H1 (cell line): ENCODE measurements at regions not wholly inside any gene's neighbourhood (a gene's known extent, or its start where the extent isn't known, plus 50 kb on each side); places are given as distances from the start of the nearest gene placed in this dataset.
"Not testable (repeated sequence)": the region's sequence is repeated elsewhere in the genome, so short reads cannot be mapped to it uniquely, and the experiment has no call there.

Experiments
- CTCF ChIA-PET: fragments of 300-600 bp; sonication (Branson Sonifier 250); formaldehyde crosslinking; loops from one replicate; lab custom pipeline; 2021; ENCODE audit not compliant: partially characterized antibody; lab: Charles Lee
- POLR2A ChIA-PET: fragments of 300-600 bp; sonication (Branson Sonifier 250); formaldehyde crosslinking; loops from one replicate; lab custom pipeline; 2021; ENCODE audit warnings: inconsistent platforms; ENCODE audit not compliant: partially characterized antibody; lab: Charles Lee
- DNase-seq, 2 experiments: peaks; one replicate each; pipeline versions ENCODE4 v3.0.0 to v3.0.0-alpha.2; 2010 to 2022; ENCODE audit warnings: low spot score in 2 of 2, low read depth in 1 of 2, mixed read lengths in 1 of 2
- FAIRE-seq: peaks from 2 replicates; lab custom pipeline; 2011; peaks lifted over from hg19 to GRCh38; lab: Jason Lieb, UNC
- H2AFZ ChIP-seq: 2 replicates; pipeline ENCODE4 v1.8.1; 2012; ENCODE audit warnings: low read length, inconsistent platforms
- H2AK5ac ChIP-seq: 2 replicates; pipeline ENCODE4 v1.6.1; 2013; ENCODE audit warnings: low read depth, low read length
- H2BK120ac ChIP-seq: replicated peaks from 2 replicates; pipeline ENCODE3; 2013; ENCODE audit warnings: low read depth, low read length, inconsistent platforms
- H2BK12ac ChIP-seq: 2 replicates; pipeline ENCODE4 v1.6.1; 2013; ENCODE audit warnings: low read depth, low read length
- H2BK15ac ChIP-seq: 2 replicates; pipeline ENCODE4 v1.6.1; 2013; ENCODE audit warnings: low read length
- H2BK20ac ChIP-seq: 2 replicates; pipeline ENCODE4 v1.6.1; 2013; ENCODE audit warnings: low read length
- H2BK5ac ChIP-seq: 2 replicates; pipeline ENCODE4 v1.6.1; 2013; ENCODE audit warnings: low read depth, low read length
- H3K14ac ChIP-seq: 2 replicates; pipeline ENCODE4 v1.6.1; 2013; ENCODE audit warnings: inconsistent platforms; ENCODE audit not compliant: insufficient read length
- H3K18ac ChIP-seq: 2 replicates; pipeline ENCODE4 v1.6.1; 2013; ENCODE audit warnings: low read length; ENCODE audit errors: extremely low read depth
- H3K23ac ChIP-seq: 2 replicates; pipeline ENCODE4 v1.6.1; 2013; ENCODE audit warnings: inconsistent platforms; ENCODE audit not compliant: insufficient read length
- H3K23me2 ChIP-seq: 2 replicates; pipeline ENCODE4 v1.6.1; 2013; ENCODE audit warnings: low read depth, low read length
- H3K27ac ChIP-seq: 2 replicates; pipeline ENCODE4 v1.6.1; 2011; ENCODE audit warnings: low read depth, low read length, inconsistent platforms
- H3K27me3 ChIP-seq, 4 experiments: replicated peaks in 1 of 4; 1 replicate in 1 of 4; 2 replicates in 3 of 4; pipeline versions ENCODE4 v1.6.1 to v1.8.1; 2011 to 2013; ENCODE audit warnings: low read length in 3 of 4, mild to moderate bottlenecking in 3 of 4, inconsistent platforms in 2 of 4, mixed read lengths in 2 of 4, moderate library complexity in 1 of 4; ENCODE audit not compliant: control insufficient read depth in 3 of 4, insufficient read depth in 3 of 4; ENCODE audit errors: extremely low read depth in 1 of 4
- H3K36me3 ChIP-seq, 4 experiments: 2 replicates each; pipeline versions ENCODE4 v1.6.1 to v1.8.1; 2011 to 2013; ENCODE audit warnings: mild to moderate bottlenecking in 4 of 4, low read length in 3 of 4, moderate library complexity in 2 of 4, control low read depth in 1 of 4, inconsistent platforms in 1 of 4; ENCODE audit not compliant: insufficient read depth in 4 of 4, control insufficient read depth in 2 of 4
- H3K4ac ChIP-seq: replicated peaks from 2 replicates; pipeline ENCODE3; 2013; ENCODE audit warnings: low read length, low read depth, mixed read lengths, inconsistent platforms; ENCODE audit not compliant: insufficient read length
- H3K4me1 ChIP-seq, 4 experiments: replicated peaks in 1 of 4; 1 replicate in 1 of 4; 2 replicates in 3 of 4; pipeline versions ENCODE4 v1.6.1 to v1.8.1; 2011 to 2013; ENCODE audit warnings: low read length in 3 of 4, inconsistent platforms in 2 of 4, mixed read lengths in 1 of 4; ENCODE audit not compliant: insufficient read depth in 4 of 4, control insufficient read depth in 3 of 4
- H3K4me2 ChIP-seq, 2 experiments: 2 replicates each; pipeline versions ENCODE4 v1.6.1 to v1.8.1; 2011 to 2013; ENCODE audit warnings: low read depth in 2 of 2, low read length in 2 of 2, control low read depth in 1 of 2, inconsistent platforms in 1 of 2, mild to moderate bottlenecking in 1 of 2; ENCODE audit not compliant: insufficient read depth in 1 of 2
- H3K4me3 ChIP-seq, 4 experiments: fragments of 200-600, 300-600 bp in 1 of 4; sonication (generic), shearing (Covaris generic), sonication (Bioruptor Twin) in 1 of 4; 2 replicates each; pipeline versions ENCODE4 v1.5.1 to v1.8.1; 2011 to 2016; ENCODE audit warnings: low read length in 4 of 4, low read depth in 3 of 4, control low read depth in 2 of 4, inconsistent platforms in 2 of 4, mild to moderate bottlenecking in 2 of 4, mixed read lengths in 1 of 4, moderate library complexity in 1 of 4; ENCODE audit not compliant: insufficient read depth in 2 of 4; ENCODE audit errors: extremely low read depth in 1 of 4
- H3K56ac ChIP-seq: replicated peaks from 2 replicates; pipeline ENCODE3; 2013; ENCODE audit warnings: low read depth, mild to moderate bottlenecking, mixed read lengths, low read length, inconsistent platforms; ENCODE audit not compliant: insufficient read length
- H3K79me1 ChIP-seq: 2 replicates; pipeline ENCODE4 v1.6.1; 2013; ENCODE audit warnings: low read depth, low read length, control low read depth
- H3K79me2 ChIP-seq, 2 experiments: 2 replicates each; pipeline versions ENCODE4 v1.6.1 to v1.8.1; 2012 to 2013; ENCODE audit warnings: low read length in 2 of 2, mild to moderate bottlenecking in 2 of 2, inconsistent platforms in 1 of 2; ENCODE audit not compliant: insufficient read depth in 2 of 2, control insufficient read depth in 1 of 2
- H3K9ac ChIP-seq, 4 experiments: replicated peaks in 1 of 4; 1 replicate in 1 of 4; 2 replicates in 3 of 4; pipeline versions ENCODE4 v1.6.1 to v1.8.1; 2011 to 2013; ENCODE audit warnings: low read depth in 3 of 4, low read length in 3 of 4, control low read depth in 2 of 4, mild to moderate bottlenecking in 2 of 4, moderate library complexity in 2 of 4, inconsistent platforms in 1 of 4; ENCODE audit errors: extremely low read depth in 1 of 4
- H3K9me3 ChIP-seq, 2 experiments: 2 replicates each; pipeline versions ENCODE4 v1.6.1 to v1.8.1; 2012 to 2013; ENCODE audit warnings: mild to moderate bottlenecking in 2 of 2, moderate library complexity in 2 of 2, control low read depth in 1 of 2, inconsistent platforms in 1 of 2, low read depth in 1 of 2, low read length in 1 of 2, mixed read lengths in 1 of 2; ENCODE audit not compliant: insufficient read depth in 2 of 2
- H4K20me1 ChIP-seq, 2 experiments: replicated peaks in 1 of 2; 2 replicates each; pipeline versions ENCODE3 to v1.8.1; 2011 to 2013; ENCODE audit warnings: inconsistent platforms in 2 of 2, low read length in 2 of 2, mild to moderate bottlenecking in 1 of 2; ENCODE audit not compliant: insufficient read depth in 2 of 2, control insufficient read depth in 1 of 2
- H4K5ac ChIP-seq: 2 replicates; pipeline ENCODE4 v1.6.1; 2013; ENCODE audit warnings: low read length, low read depth, mixed read lengths, inconsistent platforms; ENCODE audit not compliant: insufficient read length
- H4K8ac ChIP-seq: 2 replicates; pipeline ENCODE4 v1.8.0; 2013; ENCODE audit warnings: mild to moderate bottlenecking, moderate library complexity, low read length, inconsistent platforms; ENCODE audit not compliant: insufficient read depth; ENCODE audit errors: extremely low read depth
- H4K91ac ChIP-seq: replicated peaks from 2 replicates; pipeline ENCODE3; 2013; ENCODE audit warnings: low read length, mixed read lengths, inconsistent platforms; ENCODE audit not compliant: insufficient read length
- WGBS, 2 experiments: shearing (Covaris generic) in 1 of 2; methylation state at CpG; one replicate each; pipeline versions ENCODE4 v1.1.6 to v1.1.7; 2013 to 2015; ENCODE audit warnings: low lambda C conversion rate in 2 of 2, mixed read lengths in 2 of 2, inconsistent platforms in 1 of 2, low coverage in 1 of 2, missing lambda C conversion rate in 1 of 2; ENCODE audit not compliant: insufficient replicate concordance in 2 of 2, insufficient coverage in 1 of 2, insufficient read length in 1 of 2; ENCODE audit errors: extremely low coverage in 1 of 2, missing lambda C conversion rate in 1 of 2; 5-methylcytosine and 5-hydroxymethylcytosine counted together

DNA sequence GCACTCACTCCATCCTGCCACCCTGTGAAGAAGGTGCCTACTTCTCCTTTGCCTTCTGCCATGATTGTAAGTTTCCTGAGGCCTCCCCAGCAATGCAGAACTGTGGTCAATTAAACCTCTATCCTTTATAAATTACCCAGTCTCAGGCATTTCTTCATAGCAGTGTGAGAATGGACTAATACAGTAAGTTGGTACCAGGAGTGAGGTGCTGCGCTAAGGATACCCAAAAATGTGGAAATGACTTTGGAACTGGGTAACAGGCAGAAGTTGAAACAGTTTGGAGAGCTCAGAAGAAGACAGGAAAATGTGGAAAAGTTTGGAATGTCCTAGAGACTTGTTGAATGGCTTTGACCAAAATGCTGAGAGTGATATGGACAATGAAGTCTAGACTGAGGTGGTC, 176.0 kb downstream of the FZD1 start:
- H2BK12ac ChIP-seq, H3K79me1 ChIP-seq, H4K91ac ChIP-seq, H4K8ac ChIP-seq, H3K23me2 ChIP-seq, H3K27me3 ChIP-seq, H3K18ac ChIP-seq, H3K4me2 ChIP-seq, H3K4me3 ChIP-seq, CTCF ChIA-PET, FAIRE-seq, H3K14ac ChIP-seq, H2AFZ ChIP-seq, H3K9ac ChIP-seq, H2BK5ac ChIP-seq, H3K4ac ChIP-seq, H2BK15ac ChIP-seq, H2BK120ac ChIP-seq, H3K23ac ChIP-seq, H3K56ac ChIP-seq, H3K36me3 ChIP-seq, H2BK20ac ChIP-seq, H2AK5ac ChIP-seq, DNase-seq, H4K20me1 ChIP-seq, H3K27ac ChIP-seq, POLR2A ChIA-PET, H3K79me2 ChIP-seq, H3K4me1 ChIP-seq, H4K5ac ChIP-seq: not testable (repeated sequence)
- 94% methylated on average over 1 of the region's 1 CpG; no CpG with 5 or more reads in 1 of the 2 experiments for WGBS, 2 experiments
- peaks cover 11 to 13% of the 10 kb centered on the region in 2 experiments; a peak in 3 of 4 replicates for H3K9me3 ChIP-seq
